Esophagus squamous epithelium (tissue), 4 donors: ENCODE measurements at regions not wholly inside any gene's neighbourhood (a gene's known extent, or its start where the extent isn't known, plus 50 kb on each side); places are given as distances from the start of the nearest gene placed in this dataset.

Experiments
- CTCF ChIP-seq, 6 experiments: fragments of 450-650 bp in 4 of 6; fragments of 200-600 bp in 2 of 6; sonication (generic) in 2 of 6; IDR thresholded peaks; one replicate each; pipeline ENCODE4 v1.5.1; 2016 to 2019; ENCODE audit warnings: antibody characterized with exemption in 6 of 6, mild to moderate bottlenecking in 4 of 6, moderate library complexity in 4 of 6
- POLR2A ChIP-seq, 4 donors: fragments of 450-650 bp; IDR thresholded peaks; one replicate each; pipeline ENCODE4 v1.6.1; 2017; ENCODE audit warnings: antibody characterized with exemption in 4 of 4, mild to moderate bottlenecking in 4 of 4, moderate library complexity in 3 of 4

GRCh38 chr21:31558189-31558961 lies 101.1 kb upstream of the SOD1 start:
- TF ChIP-seq CTCF (IDR thresholded peaks at IDR 0.05) (no peak), POLR2A (IDR thresholded peaks at IDR 0.05) (no peak)
